ENCODE measurements at regions not wholly inside any gene's neighbourhood (a gene's known extent, or its start where the extent isn't known, plus 50 kb on each side); places are given as distances from the start of the nearest gene placed in this dataset.

GRCh38 chr16:63804126-63804525 lies 1317.7 kb downstream of the CDH11 start:
- H3K9me3 Mint-ChIP-seq (ENCODE audit: unreplicated experiment) = no peaks in the 10 kb centered on the region

DNA sequence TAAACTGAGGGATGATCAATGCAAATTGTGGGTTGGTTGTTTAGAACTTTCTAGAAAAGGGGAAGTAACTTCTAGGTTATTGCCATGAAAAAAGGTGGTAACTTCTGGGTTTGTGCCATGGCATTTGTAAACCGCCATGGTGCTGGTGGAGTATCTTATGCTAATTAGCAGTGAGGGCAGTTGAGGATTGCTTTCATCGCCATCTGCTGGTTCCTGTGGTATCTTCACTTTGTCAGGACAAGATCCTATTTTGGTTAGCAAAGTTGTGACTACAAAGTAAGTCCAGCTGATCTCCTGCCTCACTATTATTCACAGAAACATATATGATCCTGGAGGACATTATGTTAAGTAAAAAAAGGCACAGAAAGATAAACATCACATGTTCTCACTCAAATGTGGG lies 1332.3 kb downstream of the CDH11 start:
- DNase-seq (ENCODE audit: extremely low spot score, unreplicated experiment) = no peak
- Mint-ChIP-seq H3K4me3 (ENCODE audit: unreplicated experiment) (no peak overlapping the region), H3K27ac (ENCODE audit: unreplicated experiment) (no peak overlapping the region)

More at GRCh38 chr16:63804126-63804525, 1317.7 kb downstream of the CDH11 start:
- Mint-ChIP-seq H3K4me1 (ENCODE audit: unreplicated experiment) (no peaks in the 10 kb centered on the region), H3K27ac (ENCODE audit: unreplicated experiment) (no peak overlapping the region), H3K27me3 (ENCODE audit: unreplicated experiment) (no peaks in the 10 kb centered on the region), H3K4me3 (ENCODE audit: unreplicated experiment) (no peak overlapping the region), H3K36me3 (ENCODE audit: unreplicated experiment) (no peaks in the 10 kb centered on the region)
- DNase-seq (ENCODE audit: extremely low spot score, unreplicated experiment) = no peak
- TF ChIP-seq, protein P1, sequence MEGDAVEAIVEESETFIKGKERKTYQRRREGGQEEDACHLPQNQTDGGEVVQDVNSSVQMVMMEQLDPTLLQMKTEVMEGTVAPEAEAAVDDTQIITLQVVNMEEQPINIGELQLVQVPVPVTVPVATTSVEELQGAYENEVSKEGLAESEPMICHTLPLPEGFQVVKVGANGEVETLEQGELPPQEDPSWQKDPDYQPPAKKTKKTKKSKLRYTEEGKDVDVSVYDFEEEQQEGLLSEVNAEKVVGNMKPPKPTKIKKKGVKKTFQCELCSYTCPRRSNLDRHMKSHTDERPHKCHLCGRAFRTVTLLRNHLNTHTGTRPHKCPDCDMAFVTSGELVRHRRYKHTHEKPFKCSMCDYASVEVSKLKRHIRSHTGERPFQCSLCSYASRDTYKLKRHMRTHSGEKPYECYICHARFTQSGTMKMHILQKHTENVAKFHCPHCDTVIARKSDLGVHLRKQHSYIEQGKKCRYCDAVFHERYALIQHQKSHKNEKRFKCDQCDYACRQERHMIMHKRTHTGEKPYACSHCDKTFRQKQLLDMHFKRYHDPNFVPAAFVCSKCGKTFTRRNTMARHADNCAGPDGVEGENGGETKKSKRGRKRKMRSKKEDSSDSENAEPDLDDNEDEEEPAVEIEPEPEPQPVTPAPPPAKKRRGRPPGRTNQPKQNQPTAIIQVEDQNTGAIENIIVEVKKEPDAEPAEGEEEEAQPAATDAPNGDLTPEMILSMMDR (IDR thresholded peaks at IDR 0.05) = no peak

GRCh38 chr16:63787014-63787413 lies 1334.8 kb downstream of the CDH11 start:
- TF ChIP-seq, protein P1 (IDR thresholded peaks at IDR 0.05) = no peak
- Mint-ChIP-seq H3K36me3 (ENCODE audit: unreplicated experiment) (no peaks in the 10 kb centered on the region), H3K27me3 (ENCODE audit: unreplicated experiment) (peaks cover 2% of the 10 kb centered on the region), H3K4me1 (ENCODE audit: unreplicated experiment) (no peaks in the 10 kb centered on the region), H3K27ac (ENCODE audit: unreplicated experiment) (no peak overlapping the region), H3K9me3 (ENCODE audit: unreplicated experiment) (peaks cover 30% of the 10 kb centered on the region), H3K4me3 (ENCODE audit: unreplicated experiment) (no peak overlapping the region)
- no peak for DNase-seq (ENCODE audit: extremely low spot score, unreplicated experiment)

More for the DNA sequence above, 1332.3 kb downstream of the CDH11 start:
- no peaks in the 10 kb centered on the region for H3K36me3 Mint-ChIP-seq (ENCODE audit: unreplicated experiment)
- H3K9me3 Mint-ChIP-seq (ENCODE audit: unreplicated experiment) = peaks cover 20% of the 10 kb centered on the region
- TF ChIP-seq, protein P1 (IDR thresholded peaks at IDR 0.05) = no peak
- H3K4me1 Mint-ChIP-seq (ENCODE audit: unreplicated experiment) = no peaks in the 10 kb centered on the region
- no peaks in the 10 kb centered on the region for H3K27me3 Mint-ChIP-seq (ENCODE audit: unreplicated experiment)

- TF ChIP-seq, protein P1 (IDR thresholded peaks at IDR 0.05) = no peak
- no peaks in the 10 kb centered on the region for H3K4me1 Mint-ChIP-seq (ENCODE audit: unreplicated experiment)
- H3K9me3 Mint-ChIP-seq (ENCODE audit: unreplicated experiment) = peaks cover 30% of the 10 kb centered on the region
These were observed 1336.7 kb downstream of the CDH11 start for GRCh38 chr16:63785170-63785569.

DNA sequence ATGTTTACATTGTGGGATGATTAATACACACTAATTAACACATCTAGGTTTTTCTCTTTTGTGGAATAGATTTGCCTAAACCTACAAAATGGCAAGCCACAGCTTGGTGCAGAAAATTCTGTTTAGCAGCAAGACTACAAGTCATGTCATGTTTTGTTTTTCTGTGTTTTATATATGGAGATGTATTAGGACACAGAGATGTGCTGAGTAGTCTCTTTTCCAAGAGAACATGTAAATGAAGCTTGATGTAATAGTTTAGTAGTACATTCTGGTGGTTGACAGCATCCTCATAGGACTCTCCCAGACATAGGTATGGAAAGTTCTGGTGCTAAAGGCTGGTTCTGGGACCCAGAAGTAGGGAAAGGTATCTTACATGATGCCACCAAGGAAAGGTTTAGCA lies 1345.4 kb downstream of the CDH11 start:
- Mint-ChIP-seq H3K9me3 (ENCODE audit: unreplicated experiment) (no peaks in the 10 kb centered on the region), H3K4me3 (ENCODE audit: unreplicated experiment) (no peak overlapping the region), H3K27ac (ENCODE audit: unreplicated experiment) (no peak overlapping the region), H3K36me3 (ENCODE audit: unreplicated experiment) (no peaks in the 10 kb centered on the region), H3K27me3 (ENCODE audit: unreplicated experiment) (peaks cover 2% of the 10 kb centered on the region), H3K4me1 (ENCODE audit: unreplicated experiment) (no peaks in the 10 kb centered on the region)
- DNase-seq (ENCODE audit: extremely low spot score, unreplicated experiment) = no peak
- TF ChIP-seq, protein P1 (IDR thresholded peaks at IDR 0.05) = no peak

More at GRCh38 chr16:63785170-63785569, 1336.7 kb downstream of the CDH11 start:
- no peak overlapping the region for H3K4me3 Mint-ChIP-seq (ENCODE audit: unreplicated experiment)
- no peak overlapping the region for H3K27ac Mint-ChIP-seq (ENCODE audit: unreplicated experiment)
- peaks cover 2% of the 10 kb centered on the region for H3K27me3 Mint-ChIP-seq (ENCODE audit: unreplicated experiment)
- no peak for DNase-seq (ENCODE audit: extremely low spot score, unreplicated experiment)
- no peaks in the 10 kb centered on the region for H3K36me3 Mint-ChIP-seq (ENCODE audit: unreplicated experiment)
